NCI-H526 treated with DMSO at 0.1 percent for 48 hours (cell line): ENCODE measurements at regions not wholly inside any gene's neighbourhood (a gene's known extent, or its start where the extent isn't known, plus 50 kb on each side); places are given as distances from the start of the nearest gene placed in this dataset.

Experiments used
- DNase-seq: peaks from one replicate; lab custom pipeline; 2025; lab: John Stamatoyannopoulos, UW

DNA sequence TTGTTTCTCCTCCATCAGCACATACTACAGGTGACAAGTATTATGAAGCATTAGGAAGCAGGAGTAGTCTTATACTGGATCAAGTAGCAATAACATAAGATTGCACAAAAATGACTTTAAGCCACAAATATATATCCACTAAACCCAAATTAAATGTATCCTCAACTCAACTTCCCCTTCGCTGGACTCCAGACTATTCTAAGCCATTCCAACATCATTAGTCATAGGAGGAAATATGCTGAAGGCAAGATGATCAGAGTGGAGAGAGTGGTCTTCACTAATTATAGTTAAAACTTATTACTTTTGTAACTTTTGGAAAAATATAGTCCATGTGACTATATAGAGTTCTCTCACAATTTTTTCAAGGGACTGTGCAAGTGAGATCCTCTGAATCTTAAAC is 390.7 kb upstream of the ZP4 start:
- DNase-seq: no peak

- DNase-seq: no peak
Observed at GRCh38 chr1:238279694-238280380, 389.1 kb upstream of the ZP4 start.

DNA sequence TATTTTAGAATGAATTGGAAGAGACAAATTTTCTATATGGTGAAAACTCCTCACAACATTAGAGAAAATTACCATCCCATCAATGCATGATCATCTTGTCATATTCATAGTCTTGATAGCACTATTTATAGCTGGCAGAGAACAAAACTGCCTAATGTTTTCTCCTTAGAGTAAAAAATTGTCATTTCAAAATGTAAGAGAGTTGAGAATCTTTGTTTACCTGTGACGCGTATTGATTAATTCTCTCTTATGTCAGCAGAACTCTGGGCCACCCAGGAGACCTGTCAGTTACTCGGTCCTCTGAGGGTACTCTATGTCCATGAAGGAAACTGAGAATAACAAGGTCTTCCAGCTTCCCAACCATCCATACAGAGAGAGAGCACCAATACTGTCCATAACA is 381.4 kb upstream of the ZP4 start:
- no peak for DNase-seq

GRCh38 chr1:238265866-238266265 is 375.1 kb upstream of the ZP4 start:
- no peak for DNase-seq

DNA sequence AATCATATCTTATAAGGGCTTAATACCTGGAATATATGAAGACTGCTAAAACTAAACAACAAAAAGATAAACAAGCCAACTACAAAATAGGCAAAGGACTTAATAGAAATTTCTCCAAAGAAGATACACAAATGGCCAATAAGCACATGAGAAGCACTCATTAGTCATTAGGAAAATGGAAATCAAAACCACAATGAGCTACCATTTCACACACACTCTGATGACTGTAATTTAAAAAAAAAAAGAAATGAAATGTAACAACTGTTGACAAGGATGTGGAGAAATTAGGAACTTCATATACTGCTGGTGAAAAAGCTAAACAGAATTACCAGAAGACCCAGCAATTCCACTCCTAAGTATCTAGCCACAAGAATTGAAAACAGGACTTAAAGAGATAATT is 374.2 kb upstream of the ZP4 start:
- DNase-seq: no peak

GRCh38 chr1:238258510-238258909 is 367.8 kb upstream of the ZP4 start:
- DNase-seq: no peak

DNA sequence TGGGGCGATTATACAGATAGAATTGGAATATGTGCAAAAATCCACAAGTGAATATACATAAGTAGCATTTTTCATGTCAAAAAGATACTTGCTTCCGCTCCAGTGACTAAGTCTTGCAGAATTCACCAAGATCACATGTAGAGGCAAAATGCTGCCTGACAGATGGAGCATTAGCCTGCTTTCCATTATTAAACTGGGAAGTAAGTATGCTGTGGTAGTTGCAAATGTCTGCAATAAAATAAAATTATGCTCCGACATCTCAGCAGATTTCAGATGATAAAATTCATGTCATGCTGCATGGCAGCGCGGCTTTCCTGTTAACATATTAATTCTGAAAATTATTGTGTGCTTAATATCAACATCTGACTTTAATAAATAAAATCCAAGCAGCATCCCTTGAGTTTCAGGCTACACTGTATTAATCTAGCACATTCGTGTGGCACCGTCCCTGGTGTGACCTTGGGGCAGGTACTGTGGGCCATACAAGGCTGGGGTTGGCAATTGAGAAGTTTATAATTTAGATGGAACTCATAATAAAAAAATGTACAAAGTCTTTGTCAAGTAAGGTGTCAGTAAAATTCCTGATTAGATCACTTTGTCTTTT is 366.4 kb upstream of the ZP4 start:
- no peak for DNase-seq

DNA sequence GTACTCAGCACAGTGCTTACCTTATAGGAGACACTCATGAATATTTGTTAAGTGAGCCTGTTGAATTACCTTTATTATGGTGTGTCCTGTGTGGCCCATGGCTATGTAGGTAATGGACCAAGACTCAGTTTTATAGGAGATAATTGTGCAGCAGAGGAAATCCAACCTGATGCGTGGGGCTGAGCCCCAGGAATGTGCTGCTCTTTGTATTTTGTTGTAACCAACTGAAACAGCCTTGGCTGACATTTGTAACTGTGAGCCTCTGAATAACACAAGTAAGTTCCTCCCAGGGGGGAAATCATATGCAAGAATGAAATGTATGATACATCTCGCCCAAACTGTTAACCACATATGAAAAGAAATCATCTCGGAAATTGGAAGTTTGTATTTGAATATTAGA is 364.2 kb upstream of the ZP4 start:
- DNase-seq: no peak

DNA sequence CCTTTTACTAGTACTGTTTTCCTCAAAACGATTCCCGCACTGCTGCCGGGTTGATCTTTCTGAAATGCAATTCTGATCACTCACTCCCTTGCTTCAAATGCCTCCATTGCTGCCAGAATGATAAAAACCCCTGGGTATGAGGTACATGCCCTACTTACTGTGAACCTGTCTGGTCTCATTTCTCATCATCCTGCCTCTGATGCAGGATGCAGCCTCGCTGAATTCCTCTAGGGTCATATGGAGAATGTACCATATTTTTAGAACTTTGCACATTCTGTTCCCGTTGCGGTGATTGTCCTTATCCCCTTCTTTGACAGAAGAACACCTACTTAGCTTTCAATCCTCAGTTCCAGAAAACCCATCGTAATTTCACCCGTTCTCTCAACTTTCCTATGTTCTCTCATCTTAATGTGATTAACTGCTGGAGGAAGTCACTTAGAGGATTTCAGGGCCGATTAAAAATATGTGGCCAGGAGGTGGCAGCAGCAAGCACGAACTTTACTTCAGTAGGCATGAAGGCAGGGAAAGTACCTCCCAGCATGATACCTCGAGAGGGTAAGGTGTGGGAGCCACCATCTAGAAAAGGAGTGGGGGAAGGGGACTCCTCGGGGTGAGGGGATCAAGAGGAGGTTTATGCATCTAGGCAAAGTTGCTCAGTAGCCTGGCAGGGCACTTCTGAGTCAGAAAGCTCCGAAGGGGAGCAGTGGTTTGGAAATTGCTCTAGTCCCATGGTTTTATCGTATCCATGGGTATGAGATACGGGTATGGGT is 361.5 kb upstream of the ZP4 start:
- no peak for DNase-seq

- DNase-seq: no peak
Observed at GRCh38 chr1:238248356-238248755, 357.6 kb upstream of the ZP4 start.

GRCh38 chr1:238242181-238242580 is 351.5 kb upstream of the ZP4 start:
- DNase-seq: no peak

DNA sequence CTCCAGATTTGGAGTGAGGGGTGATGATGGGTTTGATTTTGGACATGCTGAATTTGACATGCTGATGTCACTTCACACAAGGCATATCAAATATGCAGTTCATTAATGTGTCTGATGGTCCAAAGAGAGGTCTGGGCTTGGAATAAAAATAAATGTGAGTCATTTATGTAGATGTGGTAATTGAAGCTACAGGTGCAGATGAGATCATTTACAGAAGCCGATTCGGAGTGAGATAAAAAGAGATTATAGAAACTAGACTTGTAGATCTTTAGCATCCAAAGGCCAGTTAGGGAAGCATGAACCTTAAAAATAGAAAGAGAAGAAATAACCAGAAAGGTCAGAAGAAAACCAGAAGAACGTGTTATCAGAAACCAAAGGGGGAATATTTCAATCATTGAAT is 350.9 kb upstream of the ZP4 start:
- DNase-seq: no peak

- no peak for DNase-seq
Observed at GRCh38 chr1:238239343-238239742, 348.6 kb upstream of the ZP4 start.

DNA sequence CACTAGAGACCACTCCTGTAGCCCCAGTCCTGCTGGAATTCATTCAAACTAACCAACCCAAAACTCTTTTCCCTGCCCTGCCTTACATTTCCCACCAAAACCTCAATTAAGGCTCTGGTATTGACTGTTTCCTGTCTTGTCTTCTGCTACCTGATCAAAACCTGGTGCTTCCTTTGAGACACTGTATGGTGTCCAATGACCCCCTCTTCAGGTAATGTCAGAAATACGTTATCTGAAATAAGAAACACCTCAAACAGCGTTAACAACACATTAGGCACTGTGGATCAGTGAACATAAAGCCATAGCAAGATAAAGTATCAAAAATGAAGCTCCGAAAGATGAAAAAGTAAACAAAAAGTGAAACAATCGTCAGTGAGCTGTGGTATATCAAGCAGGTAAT is 343.2 kb upstream of the ZP4 start:
- no peak for DNase-seq

DNA sequence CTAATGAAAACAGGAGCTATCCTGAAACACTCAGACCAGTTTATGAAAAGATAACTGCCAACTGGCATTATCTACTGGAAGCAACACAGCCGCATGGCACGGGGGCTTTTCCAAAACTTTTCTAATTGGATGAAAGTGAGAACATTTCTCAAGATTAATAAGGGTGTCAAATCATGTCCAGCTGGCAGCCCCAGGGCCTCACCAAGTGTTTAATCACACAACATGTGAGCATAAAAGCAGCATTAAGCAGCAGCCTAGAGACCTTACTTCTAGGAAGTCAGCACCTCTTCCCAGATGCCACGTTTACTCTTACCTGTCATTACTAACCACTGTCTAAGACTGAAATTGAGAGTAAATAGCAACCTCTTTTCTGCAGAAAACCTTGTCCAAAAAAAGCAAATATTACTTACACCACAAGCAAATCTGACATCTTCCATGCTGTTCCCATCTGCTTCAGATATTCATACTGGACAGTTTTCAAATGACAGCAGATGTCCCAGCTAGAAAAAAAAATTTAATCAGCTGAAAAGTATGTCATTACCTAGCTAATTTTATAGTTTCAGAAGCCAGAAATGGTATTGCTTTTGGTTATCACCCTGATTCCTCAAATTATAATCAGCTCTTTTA is 341.5 kb upstream of the ZP4 start:
- DNase-seq: no peak

GRCh38 chr1:238226810-238227209 is 336.1 kb upstream of the ZP4 start:
- DNase-seq: no peak

DNA sequence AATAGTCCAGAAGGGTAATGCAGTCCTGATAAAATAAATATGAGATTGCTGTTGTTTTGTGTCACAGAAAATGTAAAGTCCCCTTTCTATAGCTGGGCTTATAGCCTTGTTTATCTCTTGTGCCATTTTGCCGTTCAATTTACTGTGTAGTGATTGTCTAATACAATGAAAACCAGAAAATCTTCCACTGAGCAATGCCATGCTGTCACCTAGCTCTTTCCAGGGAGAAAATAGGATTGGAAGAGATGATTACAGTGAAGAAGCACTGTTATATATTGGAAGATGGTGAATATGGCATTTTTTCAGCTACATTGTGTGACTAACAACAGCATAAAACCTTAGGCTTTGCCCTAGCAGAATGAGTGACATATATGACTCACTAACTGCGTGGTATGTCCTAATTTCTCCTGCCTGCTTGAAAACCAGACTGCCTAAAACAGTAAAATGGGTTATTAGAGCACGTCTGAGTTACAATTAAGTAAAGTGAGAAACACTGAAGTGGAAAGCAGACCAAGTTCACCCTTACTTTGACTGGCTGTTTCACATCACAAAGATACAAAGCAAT is 332.4 kb upstream of the ZP4 start:
- DNase-seq: no peak

DNA sequence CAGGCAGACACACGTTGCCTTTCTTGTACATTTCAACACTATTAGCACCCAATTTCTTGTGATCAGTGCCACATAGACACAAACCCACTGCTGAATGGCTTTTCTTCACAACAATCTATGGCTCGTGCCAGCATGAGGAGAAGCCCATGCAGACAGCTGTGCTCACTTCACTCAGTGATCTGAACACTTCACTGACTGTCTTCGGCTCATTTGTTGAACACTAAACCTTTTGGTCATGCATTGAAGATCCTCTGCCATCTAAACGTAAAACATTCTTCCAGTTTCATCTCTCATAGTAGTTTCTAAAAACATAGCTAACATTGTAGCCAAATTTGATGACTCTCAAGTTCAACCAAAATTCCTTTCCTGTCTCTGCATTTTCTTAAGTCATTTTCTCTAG is 331.0 kb upstream of the ZP4 start:
- no peak for DNase-seq

GRCh38 chr1:238214449-238214848 is 323.7 kb upstream of the ZP4 start:
- no peak for DNase-seq

- no peak for DNase-seq
Observed at GRCh38 chr1:238205045-238205662, 314.4 kb upstream of the ZP4 start.

DNA sequence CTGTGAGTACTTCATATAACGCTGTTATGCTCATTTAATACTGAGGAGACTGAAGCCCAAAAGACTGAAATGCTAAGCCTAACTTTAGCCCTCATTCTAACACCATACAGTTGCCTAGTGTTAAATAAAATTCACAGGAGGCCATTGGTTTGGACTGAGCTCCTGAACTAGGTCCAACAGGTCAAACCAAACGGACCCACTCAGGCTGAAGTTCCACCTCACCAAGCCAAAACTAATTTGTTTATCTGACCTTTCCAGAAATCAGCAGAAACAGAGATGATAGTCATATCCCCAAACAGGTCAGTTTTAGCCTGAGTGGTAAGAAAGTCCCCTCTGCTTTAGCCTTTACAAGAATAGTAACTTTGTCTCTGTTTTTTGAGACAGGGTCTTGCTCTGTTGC is 311.3 kb upstream of the ZP4 start:
- DNase-seq: no peak

DNA sequence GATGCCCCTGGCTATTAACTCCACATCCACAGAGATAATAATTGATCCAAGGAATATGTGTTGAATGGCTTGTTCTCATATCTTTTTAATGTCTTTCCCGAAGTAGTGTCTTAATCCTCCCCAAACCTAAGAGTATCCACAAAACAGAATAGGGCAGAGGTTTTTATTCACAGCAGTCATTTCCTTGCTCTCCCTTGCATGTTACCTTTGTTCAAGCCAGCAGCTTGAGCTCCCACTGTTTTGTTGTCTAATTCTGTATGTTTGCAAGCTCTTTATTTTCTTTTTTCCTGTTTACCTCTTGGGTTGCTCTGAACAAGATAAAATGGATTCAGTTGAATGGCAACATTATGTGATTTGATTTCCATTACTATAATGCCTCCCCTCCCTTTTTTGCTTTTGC is 308.6 kb upstream of the ZP4 start:
- DNase-seq: no peak
